Nucleus accumbens (tissue), 56 donors: ENCODE measurements at regions not wholly inside any gene's neighbourhood (a gene's known extent, or its start where the extent isn't known, plus 50 kb on each side); places are given as distances from the start of the nearest gene placed in this dataset.
"Not testable (repeated sequence)": the region's sequence is repeated elsewhere in the genome, so short reads cannot be mapped to it uniquely, and the experiment has no call there.

Source experiments
- DNase-seq, 56 donors: peaks; one replicate each; lab custom pipeline; 2025; lab: John Stamatoyannopoulos, UW

GRCh38 chr1:146654763-146655162, 283.4 kb upstream of the NBPF12 start:
- not testable (repeated sequence) for DNase-seq

GRCh38 chr1:146645978-146646604, 292.0 kb upstream of the NBPF12 start:
- DNase-seq: not testable (repeated sequence)

GRCh38 chr1:146641534-146641933, 296.6 kb upstream of the NBPF12 start:
- not testable (repeated sequence) for DNase-seq

GRCh38 chr1:146640671-146641070, 297.5 kb upstream of the NBPF12 start:
- DNase-seq: not testable (repeated sequence)

GRCh38 chr1:146630302-146630701, 307.8 kb upstream of the NBPF12 start:
- not testable (repeated sequence) for DNase-seq

GRCh38 chr1:146618582-146618981, 319.5 kb upstream of the NBPF12 start:
- DNase-seq: not testable (repeated sequence)

GRCh38 chr1:146604681-146605080, 333.4 kb upstream of the NBPF12 start:
- not testable (repeated sequence) for DNase-seq

- not testable (repeated sequence) for DNase-seq
Observed at GRCh38 chr1:146600720-146601307, 337.3 kb upstream of the NBPF12 start.

- DNase-seq: not testable (repeated sequence)
Observed at GRCh38 chr1:146599906-146600305, 338.2 kb upstream of the NBPF12 start.

- DNase-seq: not testable (repeated sequence)
Observed at GRCh38 chr1:146581229-146581628, 352.4 kb upstream of the NOTCH2NLA start.

- DNase-seq: not testable (repeated sequence)
Observed at GRCh38 chr1:146567541-146567940, 338.7 kb upstream of the NOTCH2NLA start.

- not testable (repeated sequence) for DNase-seq
Observed at GRCh38 chr1:146558032-146558431, 329.2 kb upstream of the NOTCH2NLA start.

- not testable (repeated sequence) for DNase-seq
Observed at GRCh38 chr1:146556405-146556804, 327.6 kb upstream of the NOTCH2NLA start.

GRCh38 chr1:146552414-146552813, 323.6 kb upstream of the NOTCH2NLA start:
- not testable (repeated sequence) for DNase-seq

- DNase-seq: not testable (repeated sequence)
Observed at GRCh38 chr1:146548684-146549083, 319.9 kb upstream of the NOTCH2NLA start.

- DNase-seq: not testable (repeated sequence)
Observed at GRCh38 chr1:146546189-146546588, 317.4 kb upstream of the NOTCH2NLA start.

- DNase-seq: not testable (repeated sequence)
Observed at GRCh38 chr1:146537775-146538373, 309.1 kb upstream of the NOTCH2NLA start.

- DNase-seq: not testable (repeated sequence)
Observed at GRCh38 chr1:146536028-146536427, 307.2 kb upstream of the NOTCH2NLA start.

GRCh38 chr1:146535575-146535974, 306.8 kb upstream of the NOTCH2NLA start:
- not testable (repeated sequence) for DNase-seq

- DNase-seq: not testable (repeated sequence)
Observed at GRCh38 chr1:146530958-146531357, 302.1 kb upstream of the NOTCH2NLA start.

GRCh38 chr1:146522812-146523211, 294.0 kb upstream of the NOTCH2NLA start:
- DNase-seq: not testable (repeated sequence)

GRCh38 chr1:146522345-146522744, 293.5 kb upstream of the NOTCH2NLA start:
- not testable (repeated sequence) for DNase-seq
